Myocyte (in vitro differentiated cells): ENCODE measurements at regions not wholly inside any gene's neighbourhood (a gene's known extent, or its start where the extent isn't known, plus 50 kb on each side); places are given as distances from the start of the nearest gene placed in this dataset.

ENCODE experiments used
- DNase-seq: peaks from one replicate; pipeline ENCODE4 v3.0.0-alpha.2; 2012; ENCODE audit warnings: low read depth

GRCh38 chr10:36182179-36182566, 540.1 kb upstream of the FZD8 start:
- no peak for DNase-seq

- no peak for DNase-seq
Measured at GRCh38 chr10:36181426-36182178, 539.5 kb upstream of the FZD8 start.

- DNase-seq: peak; percentile 39
Measured at GRCh38 chr10:36178616-36179015, 536.5 kb upstream of the FZD8 start.

GRCh38 chr10:36177071-36177470, 535.0 kb upstream of the FZD8 start:
- no peak for DNase-seq

GRCh38 chr10:36175954-36176353, 533.9 kb upstream of the FZD8 start:
- DNase-seq: no peak

GRCh38 chr10:36173364-36173763, 531.3 kb upstream of the FZD8 start:
- no peak for DNase-seq

- DNase-seq: peak; percentile 64
Measured at GRCh38 chr10:36171953-36172940, 530.2 kb upstream of the FZD8 start.

GRCh38 chr10:36171556-36171952, 529.5 kb upstream of the FZD8 start:
- peak; percentile 33 for DNase-seq

- DNase-seq: no peak
Measured at GRCh38 chr10:36170943-36171501, 528.9 kb upstream of the FZD8 start.

GRCh38 chr10:36170142-36170719, 528.1 kb upstream of the FZD8 start:
- no peak for DNase-seq

GRCh38 chr10:36168777-36169176, 526.7 kb upstream of the FZD8 start:
- DNase-seq: no peak

GRCh38 chr10:36164556-36165504, 522.7 kb upstream of the FZD8 start:
- no peak for DNase-seq

GRCh38 chr10:36163827-36164226, 521.7 kb upstream of the FZD8 start:
- no peak for DNase-seq

- DNase-seq: no peak
Measured at GRCh38 chr10:36157486-36157885, 515.4 kb upstream of the FZD8 start.

- no peak for DNase-seq
Measured at GRCh38 chr10:36148207-36148606, 506.1 kb upstream of the FZD8 start.

- no peak for DNase-seq
Measured at GRCh38 chr10:36147529-36147928, 505.4 kb upstream of the FZD8 start.

- no peak for DNase-seq
Measured at GRCh38 chr10:36141856-36142560, 499.9 kb upstream of the FZD8 start.

- no peak for DNase-seq
Measured at GRCh38 chr10:36129051-36129450, 487.0 kb upstream of the FZD8 start.

- DNase-seq: no peak
Measured at GRCh38 chr10:36126076-36126475, 484.0 kb upstream of the FZD8 start.

- no peak for DNase-seq
Measured at GRCh38 chr10:36119455-36119854, 477.4 kb upstream of the FZD8 start.
